ENCODE measurements at regions not wholly inside any gene's neighbourhood (a gene's known extent, or its start where the extent isn't known, plus 50 kb on each side); places are given as distances from the start of the nearest gene placed in this dataset.

GRCh38 chr13:106917673-106918556 is 350.0 kb upstream of the ARGLU1 start:
- H3K9me2 ChIP-seq (ENCODE audit: insufficient read depth): no peaks in the 10 kb centered on the region
- peak; percentile 59 to 85 for DNase-seq
- H3K9me3 ChIP-seq (ENCODE audit: insufficient read depth, low read depth): no peaks in the 10 kb centered on the region; the same call in 1 of the 2 replicates
- no peaks in the 10 kb centered on the region for H4K20me1 ChIP-seq (ENCODE audit: insufficient read depth)
- no peaks in the 10 kb centered on the region for H3K36me3 ChIP-seq (ENCODE audit: low read depth)
- peak overlapping the region; percentile 76 for H3K4me3 ChIP-seq
- H3K4me1 ChIP-seq (replicated peaks; ENCODE audit: insufficient read depth): peaks cover 14% of the 10 kb centered on the region
- peak overlapping the region; percentile 60 for H3K27ac ChIP-seq
- H3K79me2 ChIP-seq (ENCODE audit: low read depth): no peaks in the 10 kb centered on the region
- ChIA-PET POLR2A (ENCODE audit: unreplicated experiment) (no interaction called here), CTCF (interaction anchor here (0.6 to 0.9 kb wide), 2 partner anchors 383 to 396 kb away, joined by 3 to 4 read pairs; partner anchors contain the start of gene EFNB2)
- intact Hi-C loops (cut with micrococcal nuclease; ENCODE audit: unreplicated experiment): loop anchor here (1.0 to 5.0 kb wide), 5 partner anchors 133 to 382 kb away; partner anchors contain the start of gene ARGLU1
- no peaks in the 10 kb centered on the region for H3K27me3 ChIP-seq (ENCODE audit: insufficient read depth, low read depth)
- H3F3A ChIP-seq (ENCODE audit: insufficient read depth, low read depth): 0 out of 2 replicates have a peak, but pooled peaks cover 3% of the 10 kb centered on the region
- peak overlapping the region; percentile 90 for H2AFZ ChIP-seq
- H3K4me2 ChIP-seq: peak overlapping the region; percentile 72
- BruUV-seq (replicated peaks): TSS peak; percentile 34
- TF ChIP-seq EZH2 (IDR thresholded peaks at IDR 0.05; ENCODE audit: low read depth) (no peak), CTCF (conservative IDR thresholded peaks at IDR 0.05) (peak; percentile 97)

- POLR2A ChIA-PET (ENCODE audit: unreplicated experiment): no interaction called here
- CTCF ChIA-PET: interaction anchor here (0.6 kb wide), 1 partner anchor 382 kb away, joined by 3 read pairs; the partner anchor contains the start of gene EFNB2
- Histone ChIP-seq H3K4me1 (replicated peaks; ENCODE audit: insufficient read depth) (peaks cover 14% of the 10 kb centered on the region), H4K20me1 (ENCODE audit: insufficient read depth) (no peaks in the 10 kb centered on the region), H2AFZ (peak overlapping the region; percentile 90), H3F3A (ENCODE audit: insufficient read depth, low read depth) (0 out of 2 replicates have a peak, but pooled peaks cover 3% of the 10 kb centered on the region), H3K4me2 (peak overlapping the region; percentile 72), H3K9me2 (ENCODE audit: insufficient read depth) (no peaks in the 10 kb centered on the region), H3K27ac (no peak overlapping the region), H3K4me3 (peak overlapping the region; percentile 76; the same call in 1 of the 2 replicates), H3K79me2 (ENCODE audit: low read depth) (no peaks in the 10 kb centered on the region), H3K9me3 (ENCODE audit: insufficient read depth, low read depth) (no peaks in the 10 kb centered on the region; the same call in 1 of the 2 replicates), H3K36me3 (ENCODE audit: low read depth) (no peaks in the 10 kb centered on the region), H3K27me3 (ENCODE audit: insufficient read depth, low read depth) (no peaks in the 10 kb centered on the region)
- BruUV-seq (replicated peaks): no TSS peak
- DNase-seq: no peak
- no peak for TF ChIP-seq CTCF (conservative IDR thresholded peaks at IDR 0.05)
- no peak for TF ChIP-seq EZH2 (IDR thresholded peaks at IDR 0.05; ENCODE audit: low read depth)
- intact Hi-C loops (cut with micrococcal nuclease; ENCODE audit: unreplicated experiment): loop anchor here (5.0 kb wide), 1 partner anchor 295 kb away; no protein-coding TSS in a partner anchor
Observed at GRCh38 chr13:106917024-106917571, 349.2 kb upstream of the ARGLU1 start.

- Histone ChIP-seq H3K4me1 (replicated peaks; ENCODE audit: insufficient read depth) (peaks cover 17% of the 10 kb centered on the region), H4K20me1 (ENCODE audit: insufficient read depth) (no peaks in the 10 kb centered on the region), H3K9me2 (ENCODE audit: insufficient read depth) (no peaks in the 10 kb centered on the region), H3K27me3 (ENCODE audit: insufficient read depth, low read depth) (no peaks in the 10 kb centered on the region), H3K36me3 (ENCODE audit: low read depth) (no peaks in the 10 kb centered on the region), H3F3A (ENCODE audit: insufficient read depth, low read depth) (0 out of 2 replicates have a peak, but pooled peaks cover 3% of the 10 kb centered on the region), H2AFZ (no peak overlapping the region), H3K79me2 (ENCODE audit: low read depth) (no peaks in the 10 kb centered on the region), H3K9me3 (ENCODE audit: insufficient read depth, low read depth) (no peaks in the 10 kb centered on the region; the same call in 1 of the 2 replicates), H3K4me2 (no peak overlapping the region), H3K4me3 (no peak overlapping the region), H3K27ac (no peak overlapping the region)
- CTCF ChIA-PET: no interaction called here
- intact Hi-C loops (cut with micrococcal nuclease; ENCODE audit: unreplicated experiment): loop anchor here (5.0 kb wide), 1 partner anchor 294 kb away; no protein-coding TSS in a partner anchor
- DNase-seq: no peak
- TF ChIP-seq CTCF (conservative IDR thresholded peaks at IDR 0.05) (no peak), EZH2 (IDR thresholded peaks at IDR 0.05; ENCODE audit: low read depth) (no peak)
- BruUV-seq (replicated peaks): no TSS peak
- POLR2A ChIA-PET (ENCODE audit: unreplicated experiment): no interaction called here
Observed at GRCh38 chr13:106916329-106916976, 348.5 kb upstream of the ARGLU1 start.
